Hepatocyte (in vitro differentiated cells): ENCODE measurements at regions not wholly inside any gene's neighbourhood (a gene's known extent, or its start where the extent isn't known, plus 50 kb on each side); places are given as distances from the start of the nearest gene placed in this dataset.

Experiments
- DNase-seq: peaks from one replicate; pipeline ENCODE4 v3.0.0-alpha.2; 2016; ENCODE audit warnings: low spot score
- H2AFZ ChIP-seq: fragments of 200-600 bp; sonication (generic); 2 replicates; pipeline ENCODE4 v1.6.0; 2016; ENCODE audit warnings: antibody characterized with exemption, mild to moderate bottlenecking
- H3K27ac ChIP-seq: fragments of 200-600 bp; sonication (generic); 2 replicates; pipeline ENCODE4 v1.5.1; 2016; ENCODE audit warnings: mild to moderate bottlenecking
- H3K27me3 ChIP-seq: fragments of 200-600 bp; sonication (generic); 2 replicates; pipeline ENCODE4 v1.6.1; 2016
- H3K36me3 ChIP-seq: fragments of 200-600 bp; sonication (generic); replicated peaks from 2 replicates; pipeline ENCODE4 v1.5.1; 2016; ENCODE audit warnings: low read depth; ENCODE audit not compliant: insufficient read depth
- H3K4me1 ChIP-seq: fragments of 200-600 bp; sonication (generic); 2 replicates; pipeline ENCODE4 v1.5.1; 2016; ENCODE audit warnings: mild to moderate bottlenecking, moderate library complexity; ENCODE audit not compliant: insufficient read depth
- H3K4me2 ChIP-seq: fragments of 200-600 bp; sonication (generic); 2 replicates; pipeline ENCODE4 v1.6.0; 2016
- H3K4me3 ChIP-seq: fragments of 200-600 bp; sonication (generic); 2 replicates; pipeline ENCODE4 v1.5.1; 2016; ENCODE audit warnings: mild to moderate bottlenecking
- H3K79me2 ChIP-seq: fragments of 200-600 bp; sonication (generic); 2 replicates; pipeline ENCODE4 v1.6.0; 2017; ENCODE audit warnings: mild to moderate bottlenecking
- H3K9me2 ChIP-seq: fragments of 200-600 bp; sonication (generic); replicated peaks from 2 replicates; pipeline ENCODE4 v1.6.0; 2017; ENCODE audit warnings: mild to moderate bottlenecking; ENCODE audit not compliant: insufficient read depth
- H3K9me3 ChIP-seq: fragments of 200-600 bp; sonication (generic); 2 replicates; pipeline ENCODE4 v1.5.1; 2016; ENCODE audit warnings: low read depth, mild to moderate bottlenecking
- H4K20me1 ChIP-seq: fragments of 200-600 bp; sonication (generic); 2 replicates; pipeline ENCODE4 v1.6.0; 2016; ENCODE audit warnings: mild to moderate bottlenecking; ENCODE audit not compliant: insufficient read depth, poor library complexity, severe bottlenecking
- EZH2 ChIP-seq: fragments of 200-600 bp; sonication (generic); IDR thresholded peaks from 2 replicates; pipeline ENCODE4 v1.6.1; 2016; ENCODE audit warnings: antibody characterized with exemption, mild to moderate bottlenecking, borderline replicate concordance
- EZH2phosphoT487 ChIP-seq: fragments of 200-600 bp; sonication (generic); IDR thresholded peaks from one replicate; pipeline ENCODE4 v1.6.1; 2018; ENCODE audit warnings: antibody characterized with exemption, mild to moderate bottlenecking, low read depth, moderate library complexity; ENCODE audit not compliant: unreplicated experiment, severe bottlenecking
- WGBS: methylation state at CpG from one replicate; pipeline ENCODE4 v1.1.6; 2016; ENCODE audit warnings: low lambda C conversion rate; ENCODE audit errors: missing lambda C conversion rate; 5-methylcytosine and 5-hydroxymethylcytosine counted together
- TF ChIP-seq, protein P1 (sequence below): fragments of 200-600 bp; sonication (generic); IDR thresholded peaks from 2 replicates; pipeline ENCODE4 v1.5.1; 2016; ENCODE audit warnings: antibody characterized with exemption, mild to moderate bottlenecking; ENCODE audit not compliant: poor library complexity

DNA sequence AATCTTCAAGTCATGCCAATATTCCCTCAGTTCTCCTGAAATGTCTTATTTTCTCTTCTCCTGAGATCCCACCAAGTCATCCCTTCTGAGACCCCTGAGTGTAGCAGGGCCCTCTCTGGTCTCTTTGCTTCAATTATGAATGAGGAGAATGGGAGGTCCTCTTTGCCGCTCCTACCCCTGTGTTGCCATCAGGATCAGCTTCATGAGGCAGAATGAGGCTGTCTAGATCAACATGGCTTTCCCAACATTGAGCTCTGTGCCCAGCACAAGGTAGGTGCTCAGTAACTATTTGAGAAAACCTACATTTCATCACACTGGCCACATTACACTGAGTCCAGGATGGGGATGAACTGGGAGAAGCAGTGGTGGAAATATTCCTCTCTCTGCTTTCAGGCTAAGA lies 107.2 kb downstream of the ZNF280B start:
- Histone ChIP-seq H3K4me1 (no peaks in the 10 kb centered on the region), H3K27me3 (peaks cover 8% of the 10 kb centered on the region), H4K20me1 (no peaks in the 10 kb centered on the region), H3K4me3 (no peak overlapping the region), H3K79me2 (no peaks in the 10 kb centered on the region), H3K9me3 (no peaks in the 10 kb centered on the region), H3K4me2 (no peak overlapping the region), H3K36me3 (no peaks in the 10 kb centered on the region), H2AFZ (no peak overlapping the region), H3K9me2 (no peaks in the 10 kb centered on the region), H3K27ac (no peak overlapping the region)
- no peak for DNase-seq
- no peak for TF ChIP-seq EZH2
- no peak for TF ChIP-seq EZH2phosphoT487
- TF ChIP-seq, protein P1, sequence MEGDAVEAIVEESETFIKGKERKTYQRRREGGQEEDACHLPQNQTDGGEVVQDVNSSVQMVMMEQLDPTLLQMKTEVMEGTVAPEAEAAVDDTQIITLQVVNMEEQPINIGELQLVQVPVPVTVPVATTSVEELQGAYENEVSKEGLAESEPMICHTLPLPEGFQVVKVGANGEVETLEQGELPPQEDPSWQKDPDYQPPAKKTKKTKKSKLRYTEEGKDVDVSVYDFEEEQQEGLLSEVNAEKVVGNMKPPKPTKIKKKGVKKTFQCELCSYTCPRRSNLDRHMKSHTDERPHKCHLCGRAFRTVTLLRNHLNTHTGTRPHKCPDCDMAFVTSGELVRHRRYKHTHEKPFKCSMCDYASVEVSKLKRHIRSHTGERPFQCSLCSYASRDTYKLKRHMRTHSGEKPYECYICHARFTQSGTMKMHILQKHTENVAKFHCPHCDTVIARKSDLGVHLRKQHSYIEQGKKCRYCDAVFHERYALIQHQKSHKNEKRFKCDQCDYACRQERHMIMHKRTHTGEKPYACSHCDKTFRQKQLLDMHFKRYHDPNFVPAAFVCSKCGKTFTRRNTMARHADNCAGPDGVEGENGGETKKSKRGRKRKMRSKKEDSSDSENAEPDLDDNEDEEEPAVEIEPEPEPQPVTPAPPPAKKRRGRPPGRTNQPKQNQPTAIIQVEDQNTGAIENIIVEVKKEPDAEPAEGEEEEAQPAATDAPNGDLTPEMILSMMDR = no peak
- 88% methylated on average over 1 of the region's 1 CpG for WGBS

DNA sequence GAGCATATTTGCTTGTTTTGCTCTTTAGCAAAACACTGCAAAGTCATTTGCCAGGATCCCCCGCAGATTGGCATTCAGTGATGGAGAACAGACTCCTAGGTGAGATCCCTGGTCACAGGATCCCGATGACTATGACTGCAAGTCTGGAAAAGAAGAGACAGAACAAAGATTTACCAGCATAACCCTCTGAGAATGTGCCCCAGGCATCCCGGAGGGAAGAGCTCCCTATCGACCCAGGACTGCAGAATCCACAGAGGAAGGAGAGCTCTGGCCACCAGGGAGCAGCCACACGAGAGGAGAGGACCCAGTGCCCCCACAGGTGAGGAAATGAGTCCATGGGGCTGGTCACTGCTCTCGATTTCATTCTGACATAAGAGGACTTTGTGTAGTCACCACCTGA lies 105.2 kb downstream of the ZNF280B start:
- Histone ChIP-seq H3K9me2 (no peaks in the 10 kb centered on the region), H3K79me2 (no peaks in the 10 kb centered on the region), H3K27me3 (peaks cover 13% of the 10 kb centered on the region), H3K9me3 (no peaks in the 10 kb centered on the region), H3K27ac (no peak overlapping the region), H3K4me2 (no peak overlapping the region), H2AFZ (no peak overlapping the region), H3K36me3 (no peaks in the 10 kb centered on the region), H3K4me1 (no peaks in the 10 kb centered on the region), H3K4me3 (no peak overlapping the region), H4K20me1 (no peaks in the 10 kb centered on the region)
- TF ChIP-seq EZH2phosphoT487 = no peak
- no peak for DNase-seq
- WGBS = 41% methylated on average over 6 of the region's 6 CpGs

DNA sequence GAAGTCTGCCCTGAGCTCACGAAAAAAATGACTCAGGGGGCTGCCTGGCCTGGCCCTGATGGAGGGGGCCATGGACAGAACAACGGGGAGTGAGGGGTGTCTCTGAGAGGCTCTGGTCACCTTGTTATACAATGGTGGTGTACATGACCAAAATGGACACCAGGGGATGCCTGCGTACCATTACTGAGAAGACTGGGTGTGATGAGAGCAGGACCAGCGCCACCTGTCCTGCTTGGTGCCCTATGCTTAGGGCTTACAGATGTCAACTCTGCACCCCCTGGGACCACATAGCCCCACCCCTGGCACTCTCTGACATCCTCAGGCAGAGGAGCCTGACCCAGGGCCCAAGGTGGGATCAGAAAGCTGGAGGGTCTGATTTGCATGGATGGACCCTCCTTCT lies 104.8 kb downstream of the ZNF280B start:
- WGBS = 77% methylated on average over 4 of the region's 4 CpGs
- no peaks in the 10 kb centered on the region for H3K79me2 ChIP-seq
- no peaks in the 10 kb centered on the region for H4K20me1 ChIP-seq
- peaks cover 17% of the 10 kb centered on the region for H3K27me3 ChIP-seq
- no peak overlapping the region for H2AFZ ChIP-seq
- no peak overlapping the region for H3K4me2 ChIP-seq
- H3K4me1 ChIP-seq = no peaks in the 10 kb centered on the region
- TF ChIP-seq EZH2 = no peak
- TF ChIP-seq EZH2phosphoT487 = no peak
- TF ChIP-seq, protein P1 = no peak
- H3K9me3 ChIP-seq = no peaks in the 10 kb centered on the region
- H3K36me3 ChIP-seq = no peaks in the 10 kb centered on the region
- H3K4me3 ChIP-seq = no peak overlapping the region
- H3K27ac ChIP-seq = no peak overlapping the region
- H3K9me2 ChIP-seq = no peaks in the 10 kb centered on the region
- DNase-seq = no peak

DNA sequence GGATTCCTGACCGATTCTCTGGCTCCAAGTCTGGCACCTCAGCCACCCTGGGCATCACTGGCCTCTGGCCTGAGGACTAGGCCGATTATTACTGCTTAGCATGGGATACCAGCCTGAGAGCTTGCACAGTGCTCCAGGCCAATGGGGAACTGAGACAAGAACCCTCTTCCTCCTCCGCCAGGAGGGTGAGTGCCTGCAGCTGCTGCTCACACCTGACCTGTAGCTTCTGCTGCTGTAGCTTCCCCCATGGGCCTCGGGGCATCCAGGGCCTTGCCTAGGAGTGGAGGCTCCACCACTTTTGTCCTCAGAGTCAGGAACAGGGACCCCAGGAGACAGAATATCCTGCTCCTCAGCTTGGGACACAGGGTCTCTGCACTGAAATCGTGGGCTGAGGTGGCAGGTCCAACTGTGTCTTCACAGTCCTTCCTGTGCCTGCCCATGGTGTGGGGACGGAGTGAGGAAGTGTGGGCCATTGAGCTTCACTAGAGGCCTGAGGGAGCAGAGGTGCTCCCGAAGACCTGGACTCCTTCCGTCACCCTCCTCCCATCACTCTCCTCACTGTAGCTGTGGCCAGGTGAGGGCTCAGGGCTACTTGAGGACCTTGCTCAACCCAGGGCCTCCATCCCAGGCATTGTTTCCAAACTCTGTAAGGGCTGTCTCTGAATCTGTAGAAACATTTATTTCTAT lies 103.8 kb downstream of the ZNF280B start:
- no peak overlapping the region for H3K4me2 ChIP-seq
- 85% methylated on average over 8 of the region's 8 CpGs for WGBS
- no peak overlapping the region for H3K27ac ChIP-seq
- H3K36me3 ChIP-seq = no peaks in the 10 kb centered on the region
- peaks cover 17% of the 10 kb centered on the region for H3K27me3 ChIP-seq
- no peaks in the 10 kb centered on the region for H3K4me1 ChIP-seq
- no peaks in the 10 kb centered on the region for H4K20me1 ChIP-seq
- no peaks in the 10 kb centered on the region for H3K9me2 ChIP-seq
- H3K9me3 ChIP-seq = no peaks in the 10 kb centered on the region
- TF ChIP-seq EZH2phosphoT487 = no peak
- no peak for TF ChIP-seq EZH2
- TF ChIP-seq, protein P1 = no peak
- H2AFZ ChIP-seq = no peak overlapping the region
- no peaks in the 10 kb centered on the region for H3K79me2 ChIP-seq
- no peak overlapping the region for H3K4me3 ChIP-seq
- DNase-seq = no peak
